Testis (tissue), 2 donors: ENCODE measurements at regions not wholly inside any gene's neighbourhood (a gene's known extent, or its start where the extent isn't known, plus 50 kb on each side); places are given as distances from the start of the nearest gene placed in this dataset.
"Not testable (repeated sequence)": the region's sequence is repeated elsewhere in the genome, so short reads cannot be mapped to it uniquely, and the experiment has no call there.

Experiments used
- DNase-seq: peaks from one replicate; pipeline ENCODE4 v3.0.0-alpha.2; 2019
- H3K27ac ChIP-seq, 2 donors: fragments of 200-600 bp; sonication (generic); one replicate each; pipeline ENCODE4 v1.5.1; 2019
- H3K27me3 ChIP-seq: fragments of 200-600 bp; sonication (generic); one replicate; pipeline ENCODE4 v1.5.1; 2019
- H3K36me3 ChIP-seq: fragments of 200-600 bp; sonication (generic); one replicate; pipeline ENCODE4 v1.5.1; 2017; ENCODE audit warnings: low read depth; ENCODE audit errors: missing control alignments
- H3K4me1 ChIP-seq: fragments of 200-600 bp; sonication (generic); one replicate; pipeline ENCODE4 v1.5.1; 2019
- H3K4me3 ChIP-seq, 2 donors: fragments of 200-600 bp; sonication (generic); one replicate each; pipeline ENCODE4 v1.5.1; 2017 to 2019
- H3K9me3 ChIP-seq: fragments of 200-600 bp; sonication (generic); one replicate; pipeline ENCODE4 v1.5.1; 2017
- CTCF ChIP-seq, 3 experiments: fragments of 450-650 bp in 2 of 3; fragments of 200-600 bp in 1 of 3; sonication (generic) in 1 of 3; IDR thresholded peaks; one replicate each; pipeline ENCODE4 v1.5.1; 2016 to 2019; ENCODE audit warnings: antibody characterized with exemption in 3 of 3, mild to moderate bottlenecking in 2 of 3, moderate library complexity in 1 of 3
- POLR2A ChIP-seq: fragments of 450-650 bp; IDR thresholded peaks from one replicate; pipeline ENCODE4 v1.6.1; 2017; ENCODE audit warnings: antibody characterized with exemption, mild to moderate bottlenecking, moderate library complexity
- WGBS, 2 donors: methylation state at CpG; one replicate each; pipeline ENCODE4 v1.1.5; 2018; 5-methylcytosine and 5-hydroxymethylcytosine counted together
- intact Hi-C: fragments of 100-400 bp; cut with DNase I; formaldehyde crosslinking; loops from one replicate; pipeline ENCODE4 v1.15.1; 2023; ENCODE audit warnings: low total_unique reads

- Histone ChIP-seq H3K27me3 (no peaks in the 10 kb centered on the region), H3K4me3 (no peak overlapping the region), H3K36me3 (no peaks in the 10 kb centered on the region), H3K4me1 (no peaks in the 10 kb centered on the region), H3K9me3 (no peaks in the 10 kb centered on the region), H3K27ac (no peak overlapping the region)
- 74 to 81% methylated on average over 3 of the region's 3 CpGs for WGBS, 2 donors
- DNase-seq = no peak
- intact Hi-C loops = no loop called here
- TF ChIP-seq POLR2A (no peak), CTCF (IDR thresholded peaks at IDR 0.05) (no peak)
Measured at GRCh38 chr17:54196751-54197150, 374.0 kb downstream of the KIF2B start.

GRCh38 chr17:54201380-54201779 is 378.7 kb downstream of the KIF2B start:
- H3K36me3 ChIP-seq, H3K27me3 ChIP-seq, DNase-seq, H3K9me3 ChIP-seq, intact Hi-C loops, H3K4me3 ChIP-seq, H3K4me1 ChIP-seq, H3K27ac ChIP-seq: not testable (repeated sequence)
- 93% methylated on average over 2 of the region's 2 CpGs; no CpG with 5 or more reads in 1 of the 2 donors for WGBS, 2 donors

- no peak overlapping the region for H3K4me3 ChIP-seq
- 74 to 91% methylated on average over 1 of the region's 1 CpG for WGBS, 2 donors
- no peaks in the 10 kb centered on the region for H3K36me3 ChIP-seq
- no peaks in the 10 kb centered on the region for H3K4me1 ChIP-seq
- intact Hi-C loops = no loop called here
- H3K27ac ChIP-seq = no peak overlapping the region
- TF ChIP-seq POLR2A (no peak), CTCF (IDR thresholded peaks at IDR 0.05) (no peak)
- no peak for DNase-seq
- no peaks in the 10 kb centered on the region for H3K9me3 ChIP-seq
- H3K27me3 ChIP-seq = no peaks in the 10 kb centered on the region
Measured at GRCh38 chr17:54220829-54221228, 398.1 kb downstream of the KIF2B start.

GRCh38 chr17:54221499-54221898 is 398.8 kb downstream of the KIF2B start:
- no peaks in the 10 kb centered on the region for H3K36me3 ChIP-seq
- no peaks in the 10 kb centered on the region for H3K4me1 ChIP-seq
- H3K4me3 ChIP-seq = no peak overlapping the region
- H3K9me3 ChIP-seq = no peaks in the 10 kb centered on the region
- intact Hi-C loops = no loop called here
- no peak for DNase-seq
- 44 to 45% methylated on average over 2 of the region's 2 CpGs for WGBS, 2 donors
- TF ChIP-seq POLR2A = no peak
- TF ChIP-seq CTCF (IDR thresholded peaks at IDR 0.05) = no peak
- no peak overlapping the region for H3K27ac ChIP-seq
- no peaks in the 10 kb centered on the region for H3K27me3 ChIP-seq

- no peaks in the 10 kb centered on the region for H3K9me3 ChIP-seq
- no peaks in the 10 kb centered on the region for H3K27me3 ChIP-seq
- H3K4me1 ChIP-seq = no peaks in the 10 kb centered on the region
- TF ChIP-seq POLR2A = no peak
- no peak for TF ChIP-seq CTCF (IDR thresholded peaks at IDR 0.05)
- H3K4me3 ChIP-seq = no peak overlapping the region
- H3K27ac ChIP-seq = no peak overlapping the region
- intact Hi-C loops = no loop called here
- H3K36me3 ChIP-seq = no peaks in the 10 kb centered on the region
- 54 to 56% methylated on average over 4 of the region's 4 CpGs for WGBS, 2 donors
- no peak for DNase-seq
Measured at GRCh38 chr17:54235571-54235970, 412.8 kb downstream of the KIF2B start.
